ENCODE measurements at regions not wholly inside any gene's neighbourhood (a gene's known extent, or its start where the extent isn't known, plus 50 kb on each side); places are given as distances from the start of the nearest gene placed in this dataset.
A peak's percentile ranks its signal among the peaks of the same experiment; 100 is the strongest.

- H3K18ac ChIP-seq (ENCODE audit: extremely low read depth, low read length), result peak overlapping the region; percentile 60; the same call in 1 of the 2 replicates
- no peaks in the 10 kb centered on the region for H3K79me1 ChIP-seq (ENCODE audit: low read depth, low read length)
- no peak overlapping the region for H2BK5ac ChIP-seq (ENCODE audit: low read depth, low read length)
- peak overlapping the region; percentile 69 for H3K4ac ChIP-seq (replicated peaks; ENCODE audit: insufficient read length, low read depth, low read length)
- FAIRE-seq (no peak), DNase-seq (ENCODE audit: low read depth in 1 of 2, low spot score in 2 of 2) (peak in 1 of 2 experiments; percentile 73)
- H2BK20ac ChIP-seq (ENCODE audit: low read length), result no peak overlapping the region
- H2BK15ac ChIP-seq (ENCODE audit: low read length), result peak overlapping the region; percentile 98
- POLR2A ChIA-PET (ENCODE audit: partially characterized antibody), result interaction anchor here (0.6 to 1.4 kb wide), 4 partner anchors 8 to 181 kb away, joined by 3 to 4 read pairs (median 4); no protein-coding TSS in a partner anchor
- H2BK120ac ChIP-seq (replicated peaks; ENCODE audit: low read depth, low read length), result no peak overlapping the region
- H2AFZ ChIP-seq (ENCODE audit: low read length), result no peak overlapping the region
- no peak overlapping the region for H4K91ac ChIP-seq (replicated peaks; ENCODE audit: insufficient read length, low read length)
- peaks cover 0 to 8% (median 0%) of the 10 kb centered on the region in 4 experiments; a peak in 4 of 7 replicates for H3K4me1 ChIP-seq (replicated peaks in 1 of 4; ENCODE audit: control insufficient read depth in 3 of 4, insufficient read depth in 4 of 4, low read length in 3 of 4)
- H3K9me3 ChIP-seq (ENCODE audit: insufficient read depth in 2 of 2, low read depth in 1 of 2, low read length in 1 of 2), result no peaks in the 10 kb centered on the region
- no peak overlapping the region for H3K27ac ChIP-seq (ENCODE audit: low read depth, low read length)
- 0 out of 2 replicates have a peak overlapping the region, but pooled peaks have one; percentile 60 for H2BK12ac ChIP-seq (ENCODE audit: low read depth, low read length)
- H2AK5ac ChIP-seq (ENCODE audit: low read depth, low read length), result no peak overlapping the region
- peak overlapping the region; percentile 42; the same call in 1 of the 2 replicates for H4K8ac ChIP-seq (ENCODE audit: extremely low read depth, insufficient read depth, low read length)
- no peaks in the 10 kb centered on the region; a peak in 2 of 7 replicates for H3K27me3 ChIP-seq (replicated peaks in 1 of 4; ENCODE audit: control insufficient read depth in 3 of 4, extremely low read depth in 1 of 4, insufficient read depth in 3 of 4, low read length in 3 of 4)
- no peak overlapping the region for H3K4me2 ChIP-seq (ENCODE audit: insufficient read depth in 1 of 2, low read depth in 2 of 2, low read length in 2 of 2)
- 72% methylated on average over 18 of the region's 20 CpGs; no CpG with 5 or more reads in 1 of the 2 experiments for WGBS, 2 experiments (ENCODE audit: extremely low coverage in 1 of 2, insufficient coverage in 1 of 2, insufficient read length in 1 of 2, insufficient replicate concordance in 2 of 2, low coverage in 1 of 2, low lambda C conversion rate in 2 of 2, missing lambda C conversion rate in 1 of 2)
- H3K79me2 ChIP-seq (ENCODE audit: control insufficient read depth in 1 of 2, insufficient read depth in 2 of 2, low read length in 2 of 2), result no peaks in the 10 kb centered on the region
- H3K56ac ChIP-seq (replicated peaks; ENCODE audit: insufficient read length, low read depth, low read length), result no peak overlapping the region
- H4K5ac ChIP-seq (ENCODE audit: insufficient read length, low read depth, low read length), result no peak overlapping the region
- CTCF ChIA-PET (ENCODE audit: partially characterized antibody), result interaction anchor here (0.7 to 6.4 kb wide), 28 partner anchors 8 to 197 kb away, joined by 3 to 56 read pairs (median 6); no protein-coding TSS in a partner anchor
- no peak overlapping the region for H3K23ac ChIP-seq (ENCODE audit: insufficient read length)
- TF ChIP-seq CTCF (IDR thresholded peaks at IDR 0.05; ENCODE audit: control extremely low read depth in 1 of 3, insufficient read depth in 1 of 3, low read depth in 1 of 3, low read length in 3 of 3) (peak; percentile 61 to 72 (median 69)), RBBP5 (IDR thresholded peaks at IDR 0.05; ENCODE audit: borderline replicate concordance, low read depth, low read length) (no peak), CREB1 (IDR thresholded peaks at IDR 0.05) (0 out of 2 replicates have a peak, but pooled peaks have one; percentile 31), RAD21 (IDR thresholded peaks at IDR 0.05 in 1 of 2, conservative IDR thresholded peaks at IDR 0.05 in 1 of 2; ENCODE audit: low read depth in 2 of 2, low read length in 2 of 2) (peak; percentile 50 to 69)
- H3K9ac ChIP-seq (replicated peaks in 1 of 4; ENCODE audit: extremely low read depth in 1 of 4, low read depth in 3 of 4, low read length in 3 of 4), result no peak overlapping the region
- no peaks in the 10 kb centered on the region for H3K23me2 ChIP-seq (ENCODE audit: low read depth, low read length)
- no peak overlapping the region for H3K4me3 ChIP-seq (ENCODE audit: extremely low read depth in 1 of 4, insufficient read depth in 2 of 4, low read depth in 3 of 4, low read length in 4 of 4)
- H3K36me3 ChIP-seq (ENCODE audit: control insufficient read depth in 2 of 4, insufficient read depth in 4 of 4, low read length in 3 of 4), result no peaks in the 10 kb centered on the region
- no peak overlapping the region for H3K14ac ChIP-seq (ENCODE audit: insufficient read length)
- H4K20me1 ChIP-seq (replicated peaks in 1 of 2; ENCODE audit: control insufficient read depth in 1 of 2, insufficient read depth in 2 of 2, low read length in 2 of 2), result no peaks in the 10 kb centered on the region
Observed at GRCh38 chr11:69881467-69882269, 62.5 kb upstream of the FGF3 start.
